ENCODE measurements at regions not wholly inside any gene's neighbourhood (a gene's known extent, or its start where the extent isn't known, plus 50 kb on each side); places are given as distances from the start of the nearest gene placed in this dataset.
A peak's percentile ranks its signal among the peaks of the same experiment; 100 is the strongest.

GRCh38 chr1:193705554-193705981 is 519.2 kb upstream of the B3GALT2 start:
- no peak for TF ChIP-seq CTCF (IDR thresholded peaks at IDR 0.05; ENCODE audit: insufficient read depth, low read depth, low read length)
- H3K4me3 ChIP-seq (ENCODE audit: low read depth, low read length): no peak overlapping the region
- peak; percentile 18 for DNase-seq (ENCODE audit: low read depth)

GRCh38 chr1:193703655-193704054 is 517.2 kb upstream of the B3GALT2 start:
- H3K4me3 ChIP-seq (ENCODE audit: low read depth, low read length): no peak overlapping the region
- DNase-seq (ENCODE audit: low read depth): no peak
- no peak for TF ChIP-seq CTCF (IDR thresholded peaks at IDR 0.05; ENCODE audit: insufficient read depth, low read depth, low read length)

GRCh38 chr1:193703121-193703520 is 516.7 kb upstream of the B3GALT2 start:
- no peak for TF ChIP-seq CTCF (IDR thresholded peaks at IDR 0.05; ENCODE audit: insufficient read depth, low read depth, low read length)
- DNase-seq (ENCODE audit: low read depth): no peak
- no peak overlapping the region for H3K4me3 ChIP-seq (ENCODE audit: low read depth, low read length)

- H3K4me3 ChIP-seq (ENCODE audit: low read depth, low read length): no peak overlapping the region
- no peak for DNase-seq (ENCODE audit: low read depth)
- TF ChIP-seq CTCF (IDR thresholded peaks at IDR 0.05; ENCODE audit: insufficient read depth, low read depth, low read length): no peak
Measured at GRCh38 chr1:193701759-193702158, 515.3 kb upstream of the B3GALT2 start.

- H3K4me3 ChIP-seq (ENCODE audit: low read depth, low read length): no peak overlapping the region
- peak; percentile 25 for DNase-seq (ENCODE audit: low read depth)
- TF ChIP-seq CTCF (IDR thresholded peaks at IDR 0.05; ENCODE audit: insufficient read depth, low read depth, low read length): no peak
Measured at GRCh38 chr1:193700710-193701355, 514.4 kb upstream of the B3GALT2 start.

GRCh38 chr1:193699261-193699660 is 512.8 kb upstream of the B3GALT2 start:
- no peak overlapping the region for H3K4me3 ChIP-seq (ENCODE audit: low read depth, low read length)
- no peak for DNase-seq (ENCODE audit: low read depth)
- no peak for TF ChIP-seq CTCF (IDR thresholded peaks at IDR 0.05; ENCODE audit: insufficient read depth, low read depth, low read length)

- TF ChIP-seq CTCF (IDR thresholded peaks at IDR 0.05; ENCODE audit: insufficient read depth, low read depth, low read length): no peak
- DNase-seq (ENCODE audit: low read depth): no peak
Measured at GRCh38 chr1:193697776-193698175, 511.4 kb upstream of the B3GALT2 start.

More at GRCh38 chr1:193697776-193698175, 511.4 kb upstream of the B3GALT2 start:
- no peak overlapping the region for H3K4me3 ChIP-seq (ENCODE audit: low read depth, low read length)

Data from fibroblast of villous mesenchyme (primary cell).